Keratinocyte (primary cell): ENCODE measurements at regions not wholly inside any gene's neighbourhood (a gene's known extent, or its start where the extent isn't known, plus 50 kb on each side); places are given as distances from the start of the nearest gene placed in this dataset.
A peak's percentile ranks its signal among the peaks of the same experiment; 100 is the strongest.

Experiments used
- DNase-seq: peaks from one replicate; pipeline ENCODE4 v3.0.0-alpha.2; 2011; ENCODE audit warnings: low read depth, missing footprints, low spot score
- FAIRE-seq: peaks from 2 replicates; lab custom pipeline; 2011; peaks lifted over from hg19 to GRCh38; lab: Jason Lieb, UNC
- H2AFZ ChIP-seq: 2 replicates; pipeline ENCODE4 v1.6.0; 2012; ENCODE audit warnings: low read length, control low read depth, inconsistent platforms; ENCODE audit not compliant: control insufficient read depth
- H3K27ac ChIP-seq: 2 replicates; pipeline ENCODE4 v1.5.1; 2011; ENCODE audit warnings: low read length; ENCODE audit not compliant: control insufficient read depth, insufficient read depth
- H3K27me3 ChIP-seq: 3 replicates; pipeline ENCODE4 v1.6.0; 2011; ENCODE audit warnings: low read length; ENCODE audit not compliant: control insufficient read depth, insufficient read depth; ENCODE audit errors: extremely low read depth
- H3K36me3 ChIP-seq, 2 experiments: 2 replicates in 1 of 2; 3 replicates in 1 of 2; pipeline ENCODE4 v1.5.1; 2011; ENCODE audit warnings: low read length in 2 of 2, mild to moderate bottlenecking in 1 of 2; ENCODE audit not compliant: control insufficient read depth in 2 of 2, insufficient read depth in 2 of 2; ENCODE audit errors: extremely low read depth in 1 of 2
- H3K4me1 ChIP-seq: 3 replicates; pipeline ENCODE4 v1.5.1; 2011; ENCODE audit warnings: low read length; ENCODE audit not compliant: control insufficient read depth, insufficient read depth; ENCODE audit errors: extremely low read depth
- H3K4me2 ChIP-seq: 3 replicates; pipeline ENCODE4 v1.6.0; 2011; ENCODE audit warnings: low read depth, low read length; ENCODE audit not compliant: control insufficient read depth, insufficient read depth; ENCODE audit errors: extremely low read depth
- H3K4me3 ChIP-seq, 3 experiments: fragments of 200-600 bp in 1 of 3; sonication (generic) in 1 of 3; 2 replicates in 2 of 3; 3 replicates in 1 of 3; pipeline ENCODE4 v1.5.1; 2011 to 2016; ENCODE audit warnings: low read length in 3 of 3, mild to moderate bottlenecking in 3 of 3, control low read depth in 2 of 3, inconsistent platforms in 1 of 3, low read depth in 1 of 3, mixed read lengths in 1 of 3, mixed run types in 1 of 3, moderate library complexity in 1 of 3; ENCODE audit not compliant: control insufficient read depth in 2 of 3, insufficient read depth in 2 of 3; ENCODE audit errors: extremely low read depth in 1 of 3
- H3K79me2 ChIP-seq: 2 replicates; pipeline ENCODE4 v1.6.0; 2012; ENCODE audit warnings: low read length; ENCODE audit not compliant: control insufficient read depth, insufficient read depth
- H3K9ac ChIP-seq: 3 replicates; pipeline ENCODE4 v1.6.0; 2011; ENCODE audit warnings: low read length; ENCODE audit not compliant: control insufficient read depth, insufficient read depth; ENCODE audit errors: extremely low read depth
- H3K9me1 ChIP-seq: 3 replicates; pipeline ENCODE4 v1.6.0; 2011; ENCODE audit warnings: low read length; ENCODE audit not compliant: control insufficient read depth, insufficient read depth; ENCODE audit errors: extremely low read depth
- H3K9me3 ChIP-seq: 2 replicates; pipeline ENCODE4 v1.5.1; 2012; ENCODE audit warnings: low read depth, low read length; ENCODE audit not compliant: control insufficient read depth
- H4K20me1 ChIP-seq: 3 replicates; pipeline ENCODE4 v1.6.0; 2011; ENCODE audit warnings: low read length; ENCODE audit not compliant: control insufficient read depth, insufficient read depth; ENCODE audit errors: extremely low read depth
- EZH2 ChIP-seq: IDR thresholded peaks from one replicate; pipeline ENCODE4 v1.6.1; 2012; ENCODE audit warnings: inconsistent platforms, mild to moderate bottlenecking, low read length, moderate library complexity
- dilution Hi-C: fragments of 300-500 bp; cut with MboI; formaldehyde crosslinking; loops from one replicate; pipeline ENCODE4 v1.7.0; 2020; ENCODE audit warnings: low sequenced_read_pairs; ENCODE audit not compliant: extremely low pct_ligation_motif_present
- TF ChIP-seq, protein P1 (sequence below), 3 experiments: IDR thresholded peaks in 1 of 3; conservative IDR thresholded peaks in 1 of 3; optimal IDR thresholded peaks in 1 of 3; 2 replicates in 2 of 3; 3 replicates in 1 of 3; pipeline versions ENCODE3 to v1.5.1; 2011; ENCODE audit warnings: low read length in 3 of 3, mild to moderate bottlenecking in 3 of 3, moderate library complexity in 2 of 3, control low read depth in 1 of 3, inconsistent platforms in 1 of 3; ENCODE audit not compliant: insufficient read depth in 2 of 3; ENCODE audit errors: extremely low read depth in 1 of 3

DNA sequence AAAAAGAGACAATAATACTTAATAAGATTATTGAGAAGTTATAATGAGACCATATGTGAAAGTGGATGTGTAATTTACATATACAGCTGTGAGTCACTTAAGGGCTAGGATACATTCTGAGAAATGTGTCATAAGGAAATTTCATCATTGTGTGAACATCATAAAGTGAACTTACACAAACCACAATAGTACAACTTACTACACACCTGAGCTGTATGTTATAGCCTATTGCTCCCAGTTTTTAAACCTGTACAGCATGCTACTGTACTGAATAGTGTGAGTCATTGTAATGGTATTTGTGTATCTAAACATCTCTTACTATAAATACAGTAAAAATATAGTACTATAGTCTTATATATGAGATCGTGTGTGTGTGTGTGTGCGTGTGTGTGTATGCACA lies 1420.3 kb upstream of the PIK3C3 start:
- no peak overlapping the region for H3K27ac ChIP-seq
- H3K36me3 ChIP-seq = no peaks in the 10 kb centered on the region
- no peaks in the 10 kb centered on the region for H3K9me3 ChIP-seq
- no peak for TF ChIP-seq EZH2
- TF ChIP-seq, protein P1, sequence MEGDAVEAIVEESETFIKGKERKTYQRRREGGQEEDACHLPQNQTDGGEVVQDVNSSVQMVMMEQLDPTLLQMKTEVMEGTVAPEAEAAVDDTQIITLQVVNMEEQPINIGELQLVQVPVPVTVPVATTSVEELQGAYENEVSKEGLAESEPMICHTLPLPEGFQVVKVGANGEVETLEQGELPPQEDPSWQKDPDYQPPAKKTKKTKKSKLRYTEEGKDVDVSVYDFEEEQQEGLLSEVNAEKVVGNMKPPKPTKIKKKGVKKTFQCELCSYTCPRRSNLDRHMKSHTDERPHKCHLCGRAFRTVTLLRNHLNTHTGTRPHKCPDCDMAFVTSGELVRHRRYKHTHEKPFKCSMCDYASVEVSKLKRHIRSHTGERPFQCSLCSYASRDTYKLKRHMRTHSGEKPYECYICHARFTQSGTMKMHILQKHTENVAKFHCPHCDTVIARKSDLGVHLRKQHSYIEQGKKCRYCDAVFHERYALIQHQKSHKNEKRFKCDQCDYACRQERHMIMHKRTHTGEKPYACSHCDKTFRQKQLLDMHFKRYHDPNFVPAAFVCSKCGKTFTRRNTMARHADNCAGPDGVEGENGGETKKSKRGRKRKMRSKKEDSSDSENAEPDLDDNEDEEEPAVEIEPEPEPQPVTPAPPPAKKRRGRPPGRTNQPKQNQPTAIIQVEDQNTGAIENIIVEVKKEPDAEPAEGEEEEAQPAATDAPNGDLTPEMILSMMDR (optimal IDR thresholded peaks at IDR 0.05 in 1 of 3, IDR thresholded peaks at IDR 0.05 in 1 of 3, conservative IDR thresholded peaks at IDR 0.05 in 1 of 3; ENCODE audit: extremely low read depth in 1 of 3, insufficient read depth in 2 of 3, low read length in 3 of 3) = no peak
- no peak overlapping the region for H3K9ac ChIP-seq
- no peaks in the 10 kb centered on the region for H3K9me1 ChIP-seq
- no peak overlapping the region for H3K4me2 ChIP-seq
- peak; percentile 85 for DNase-seq
- no peaks in the 10 kb centered on the region for H4K20me1 ChIP-seq
- H3K79me2 ChIP-seq = no peaks in the 10 kb centered on the region
- H3K4me1 ChIP-seq = no peaks in the 10 kb centered on the region
- H2AFZ ChIP-seq = no peak overlapping the region
- FAIRE-seq = peak; percentile 29
- no peaks in the 10 kb centered on the region for H3K27me3 ChIP-seq
- H3K4me3 ChIP-seq = no peak overlapping the region
- dilution Hi-C loops = no loop called here

DNA sequence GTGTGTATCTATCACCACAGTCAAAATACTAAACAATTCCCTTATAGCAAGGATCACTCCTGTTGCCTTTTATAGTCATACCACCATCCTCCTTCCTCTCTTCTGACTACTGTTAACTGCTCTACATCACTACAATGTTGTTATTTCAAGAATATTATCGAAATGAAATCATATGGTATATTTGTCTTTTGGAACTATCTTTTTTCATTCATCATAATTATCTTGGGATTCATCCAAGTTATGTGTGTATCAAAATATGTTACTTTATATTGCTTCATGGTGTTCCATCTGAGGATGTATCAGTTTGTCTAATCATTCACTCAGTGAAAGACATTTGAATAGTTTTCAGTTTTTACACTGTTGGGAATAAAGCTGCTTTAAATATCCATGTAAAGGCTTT lies 1423.0 kb upstream of the PIK3C3 start:
- Histone ChIP-seq H3K79me2 (no peaks in the 10 kb centered on the region), H3K27ac (no peak overlapping the region), H3K27me3 (no peaks in the 10 kb centered on the region), H3K4me3 (no peak overlapping the region), H4K20me1 (no peaks in the 10 kb centered on the region), H3K36me3 (no peaks in the 10 kb centered on the region), H3K4me1 (no peaks in the 10 kb centered on the region), H3K4me2 (no peak overlapping the region), H3K9me1 (no peaks in the 10 kb centered on the region), H3K9me3 (no peaks in the 10 kb centered on the region), H2AFZ (no peak overlapping the region), H3K9ac (no peak overlapping the region)
- DNase-seq (no peak), FAIRE-seq (no peak)
- dilution Hi-C loops = no loop called here
- TF ChIP-seq, protein P1 (optimal IDR thresholded peaks at IDR 0.05 in 1 of 3, IDR thresholded peaks at IDR 0.05 in 1 of 3, conservative IDR thresholded peaks at IDR 0.05 in 1 of 3; ENCODE audit: extremely low read depth in 1 of 3, insufficient read depth in 2 of 3, low read length in 3 of 3) = no peak
- TF ChIP-seq EZH2 = no peak
